ENCODE measurements at regions not wholly inside any gene's neighbourhood (a gene's known extent, or its start where the extent isn't known, plus 50 kb on each side); places are given as distances from the start of the nearest gene placed in this dataset.
A peak's percentile ranks its signal among the peaks of the same experiment; 100 is the strongest.

- Mint-ChIP-seq H3K4me3 (no peak overlapping the region), H3K27me3 (peaks cover 7% of the 10 kb centered on the region), H3K4me1 (no peaks in the 10 kb centered on the region), H3K9me3 (peaks cover 2% of the 10 kb centered on the region), H3K27ac (no peak overlapping the region), H3K36me3 (ENCODE audit: low read depth) (no peaks in the 10 kb centered on the region)
- no peak for ATAC-seq (ENCODE audit: low read depth)
- peak; percentile 8 for DNase-seq
- ChIA-PET CTCF (no interaction called here), POLR2A (no interaction called here)
- intact Hi-C loops (cut with micrococcal nuclease): no loop called here
- TF ChIP-seq CTCF (IDR thresholded peaks at IDR 0.05): no peak
Measured at GRCh38 chr9:93810028-93810971, 144.9 kb downstream of the BARX1 start.

DNA sequence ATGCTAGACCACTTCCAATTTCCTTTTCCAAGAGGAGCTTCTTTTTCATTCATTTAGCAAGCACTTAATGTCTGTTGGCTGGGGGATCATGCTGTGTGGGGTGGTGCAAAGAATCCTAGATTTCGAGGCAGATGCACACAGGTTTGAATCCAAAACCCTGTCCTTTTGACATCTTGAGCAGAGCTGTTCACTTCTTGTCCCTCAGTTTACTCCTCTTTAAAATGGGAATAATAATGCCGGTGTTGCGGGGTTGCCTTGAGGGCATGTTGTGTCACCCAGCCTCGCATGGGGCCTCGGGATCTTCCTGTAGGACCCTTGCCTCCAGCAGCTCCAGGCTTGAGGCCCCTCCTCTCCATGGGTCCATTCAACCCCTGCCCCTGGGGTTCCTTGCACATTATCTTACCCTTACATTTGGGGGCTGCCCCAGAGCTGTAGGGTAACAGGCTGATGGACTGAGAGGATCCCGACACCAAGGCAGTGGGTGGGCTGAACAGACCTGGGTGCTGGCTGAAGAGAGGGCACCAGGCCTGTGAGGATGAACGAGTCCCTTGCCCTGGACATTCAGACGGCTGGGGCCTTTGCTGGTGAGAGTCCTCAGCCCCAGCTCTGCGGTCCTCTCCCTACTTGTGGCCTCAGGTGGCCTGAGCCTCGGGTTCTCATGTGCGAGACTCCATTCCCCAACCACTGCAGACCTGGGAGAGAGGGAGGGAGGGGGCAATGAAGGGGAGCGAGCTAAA lies 145.8 kb downstream of the BARX1 start:
- no peak overlapping the region for H3K27ac Mint-ChIP-seq
- ATAC-seq (ENCODE audit: low read depth): no peak
- H3K4me1 Mint-ChIP-seq: no peaks in the 10 kb centered on the region
- no peaks in the 10 kb centered on the region for H3K36me3 Mint-ChIP-seq (ENCODE audit: low read depth)
- H3K4me3 Mint-ChIP-seq: no peak overlapping the region
- peaks cover 2% of the 10 kb centered on the region for H3K9me3 Mint-ChIP-seq
- TF ChIP-seq CTCF (IDR thresholded peaks at IDR 0.05): no peak
- ChIA-PET CTCF (no interaction called here), POLR2A (no interaction called here)
- peaks cover 7% of the 10 kb centered on the region for H3K27me3 Mint-ChIP-seq
- peak; percentile 11 for DNase-seq
- intact Hi-C loops (cut with micrococcal nuclease): no loop called here

DNA sequence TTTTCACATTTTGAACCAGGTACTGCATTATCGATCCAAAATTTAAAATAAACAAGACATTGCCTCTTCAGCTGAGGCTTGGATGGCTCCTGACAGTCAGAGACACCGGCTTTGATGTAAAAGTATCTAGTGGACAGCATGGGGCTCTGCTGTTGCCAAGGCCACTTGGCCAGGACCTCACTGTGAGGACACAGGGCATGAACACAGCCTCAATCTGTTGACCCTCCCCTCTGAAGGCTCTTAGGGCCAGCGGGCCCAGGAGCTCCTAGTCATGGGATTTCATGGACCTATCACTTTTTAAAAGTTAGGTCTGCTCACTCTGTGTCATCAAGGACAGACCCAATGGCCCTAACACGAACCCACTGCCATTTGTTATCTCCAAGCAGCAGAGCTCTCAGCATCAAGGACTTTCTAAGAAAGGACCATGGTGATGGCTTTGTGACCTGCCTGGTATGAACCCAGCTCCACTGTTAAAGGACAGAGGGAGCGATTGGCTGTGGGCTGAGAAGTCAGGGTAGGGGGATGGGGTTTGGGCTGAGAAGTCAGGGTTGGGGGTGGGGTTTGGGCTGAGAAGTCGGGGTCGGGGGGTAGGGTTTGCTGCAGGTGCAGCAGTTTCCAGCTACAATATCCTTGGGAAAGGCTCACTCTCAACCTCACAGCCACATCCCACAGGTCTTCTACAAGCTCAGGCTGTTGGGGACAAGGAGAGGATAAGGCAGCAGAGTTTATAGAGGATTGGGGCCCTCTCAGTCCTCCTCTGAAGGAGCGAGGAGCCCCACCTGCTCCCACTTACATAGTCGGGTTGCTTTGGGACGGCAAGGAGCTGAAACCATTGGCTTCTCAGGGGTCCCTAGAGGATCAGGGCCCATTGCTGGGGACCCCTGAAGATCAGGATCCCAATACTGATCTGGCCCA lies 146.8 kb downstream of the BARX1 start:
- Mint-ChIP-seq H3K27me3 (peaks cover 9% of the 10 kb centered on the region), H3K27ac (no peak overlapping the region), H3K36me3 (ENCODE audit: low read depth) (no peaks in the 10 kb centered on the region), H3K9me3 (peaks cover 2% of the 10 kb centered on the region), H3K4me1 (no peaks in the 10 kb centered on the region), H3K4me3 (no peak overlapping the region)
- ATAC-seq (ENCODE audit: low read depth) (no peak), DNase-seq (peak; percentile 4)
- CTCF ChIA-PET: no interaction called here
- POLR2A ChIA-PET: no interaction called here
- intact Hi-C loops (cut with micrococcal nuclease): no loop called here
- no peak for TF ChIP-seq CTCF (IDR thresholded peaks at IDR 0.05)

DNA sequence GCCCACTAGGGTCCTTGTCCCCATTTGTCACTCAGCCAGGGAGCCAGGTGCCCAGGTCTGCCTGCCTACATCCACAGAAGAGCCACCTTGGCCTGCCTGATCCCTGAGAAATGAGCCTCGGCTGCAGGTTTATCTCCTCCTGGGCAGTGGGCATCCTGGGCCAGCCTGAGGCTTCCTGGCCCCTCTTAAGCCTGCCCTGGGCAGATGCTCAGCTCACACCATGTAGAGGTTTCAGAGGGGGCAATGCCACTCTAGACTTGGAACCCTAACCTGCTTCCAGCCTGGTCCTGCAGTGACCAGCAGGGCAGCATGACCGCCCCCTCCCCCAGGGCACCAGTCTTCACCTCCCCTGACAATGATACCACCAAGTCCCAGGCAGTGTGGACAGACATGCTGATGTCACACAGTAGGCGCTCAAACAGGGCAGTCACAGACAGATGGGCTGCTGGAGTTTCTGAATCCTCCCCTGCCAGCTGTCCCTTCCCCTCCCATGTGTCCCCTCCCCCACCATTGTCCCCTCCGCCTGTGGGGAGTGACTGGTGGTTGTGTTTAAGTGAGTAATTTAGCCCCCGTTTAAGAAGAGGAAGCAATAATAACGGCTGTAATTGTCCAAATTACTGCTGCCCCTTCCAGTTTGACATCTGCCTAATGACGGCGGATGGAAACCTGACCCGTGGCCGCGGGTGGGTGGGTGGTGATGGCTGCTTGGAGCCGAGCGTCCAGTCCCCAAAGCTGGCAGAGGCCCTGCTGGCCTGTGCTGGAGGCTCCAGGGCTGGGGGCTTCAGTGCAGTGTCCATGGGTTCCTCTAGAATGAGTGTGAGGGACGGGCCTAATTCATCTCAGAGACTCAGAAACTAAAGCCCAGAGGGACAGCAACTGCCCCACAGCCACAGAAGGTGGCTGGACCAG lies 147.7 kb downstream of the BARX1 start:
- no peaks in the 10 kb centered on the region for H3K36me3 Mint-ChIP-seq (ENCODE audit: low read depth)
- no peak for ATAC-seq (ENCODE audit: low read depth)
- DNase-seq: no peak
- CTCF ChIA-PET: no interaction called here
- POLR2A ChIA-PET: no interaction called here
- TF ChIP-seq CTCF (IDR thresholded peaks at IDR 0.05): no peak
- no peak overlapping the region for H3K4me3 Mint-ChIP-seq
- peaks cover 2% of the 10 kb centered on the region for H3K9me3 Mint-ChIP-seq
- intact Hi-C loops (cut with micrococcal nuclease): no loop called here
- peaks cover 13% of the 10 kb centered on the region for H3K27me3 Mint-ChIP-seq
- H3K27ac Mint-ChIP-seq: no peak overlapping the region
- no peaks in the 10 kb centered on the region for H3K4me1 Mint-ChIP-seq
